ENCODE measurements at regions not wholly inside any gene's neighbourhood (a gene's known extent, or its start where the extent isn't known, plus 50 kb on each side); places are given as distances from the start of the nearest gene placed in this dataset.

- Histone ChIP-seq H3K27me3 (no peaks in the 10 kb centered on the region), H3K36me3 (no peaks in the 10 kb centered on the region), H3K4me1 (no peaks in the 10 kb centered on the region), H3K9me3 (no peaks in the 10 kb centered on the region), H3K4me3 (no peak overlapping the region), H3K27ac (no peak overlapping the region)
- DNase-seq (ENCODE audit: low spot score in 2 of 2), result no peak
- intact Hi-C loops (cut with DNase I; ENCODE audit: low total_unique reads), result no loop called here
- no peak for TF ChIP-seq CTCF (IDR thresholded peaks at IDR 0.05)
- TF ChIP-seq POLR2A (IDR thresholded peaks at IDR 0.05), result no peak
- no peak for TF ChIP-seq POLR2AphosphoS5 (IDR thresholded peaks at IDR 0.05)
Observed at GRCh38 chr18:57273194-57273593, 79.2 kb upstream of the ST8SIA3 start.

- no peak for TF ChIP-seq POLR2A (IDR thresholded peaks at IDR 0.05)
- Histone ChIP-seq H3K27ac (no peak overlapping the region), H3K36me3 (no peaks in the 10 kb centered on the region), H3K27me3 (no peaks in the 10 kb centered on the region), H3K4me3 (no peak overlapping the region), H3K9me3 (no peaks in the 10 kb centered on the region), H3K4me1 (no peaks in the 10 kb centered on the region)
- no peak for DNase-seq (ENCODE audit: low spot score in 2 of 2)
- intact Hi-C loops (cut with DNase I; ENCODE audit: low total_unique reads), result no loop called here
Observed at GRCh38 chr18:57275111-57275510, 77.2 kb upstream of the ST8SIA3 start.

- Histone ChIP-seq H3K27ac (no peak overlapping the region), H3K9me3 (no peaks in the 10 kb centered on the region), H3K4me1 (no peaks in the 10 kb centered on the region), H3K4me3 (no peak overlapping the region), H3K36me3 (no peaks in the 10 kb centered on the region), H3K27me3 (no peaks in the 10 kb centered on the region)
- intact Hi-C loops (cut with DNase I; ENCODE audit: low total_unique reads), result no loop called here
- DNase-seq (ENCODE audit: low spot score in 2 of 2), result no peak
- no peak for TF ChIP-seq CTCF (IDR thresholded peaks at IDR 0.05)
- no peak for TF ChIP-seq POLR2AphosphoS5 (IDR thresholded peaks at IDR 0.05)
- no peak for TF ChIP-seq POLR2A (IDR thresholded peaks at IDR 0.05)
Observed at GRCh38 chr18:57276829-57277228, 75.5 kb upstream of the ST8SIA3 start.

GRCh38 chr18:57278933-57279332 lies 73.4 kb upstream of the ST8SIA3 start:
- Histone ChIP-seq H3K36me3 (no peaks in the 10 kb centered on the region), H3K27ac (no peak overlapping the region), H3K4me1 (no peaks in the 10 kb centered on the region), H3K27me3 (no peaks in the 10 kb centered on the region), H3K9me3 (no peaks in the 10 kb centered on the region), H3K4me3 (no peak overlapping the region)
- intact Hi-C loops (cut with DNase I; ENCODE audit: low total_unique reads), result no loop called here
- no peak for TF ChIP-seq CTCF (IDR thresholded peaks at IDR 0.05)
- TF ChIP-seq POLR2AphosphoS5 (IDR thresholded peaks at IDR 0.05), result no peak
- no peak for TF ChIP-seq POLR2A (IDR thresholded peaks at IDR 0.05)
- DNase-seq (ENCODE audit: low spot score in 2 of 2), result no peak

- no peaks in the 10 kb centered on the region for H3K36me3 ChIP-seq
- H3K27me3 ChIP-seq, result no peaks in the 10 kb centered on the region
- no peaks in the 10 kb centered on the region for H3K4me1 ChIP-seq
- no peak for DNase-seq (ENCODE audit: low spot score in 2 of 2)
- no peak overlapping the region for H3K4me3 ChIP-seq
- intact Hi-C loops (cut with DNase I; ENCODE audit: low total_unique reads), result no loop called here
- H3K27ac ChIP-seq, result no peak overlapping the region
- TF ChIP-seq POLR2A (IDR thresholded peaks at IDR 0.05) (no peak), CTCF (IDR thresholded peaks at IDR 0.05) (no peak), POLR2AphosphoS5 (IDR thresholded peaks at IDR 0.05) (no peak)
- no peaks in the 10 kb centered on the region for H3K9me3 ChIP-seq
Observed at GRCh38 chr18:57281519-57281918, 70.8 kb upstream of the ST8SIA3 start.

GRCh38 chr18:57286949-57287348 lies 65.4 kb upstream of the ST8SIA3 start:
- TF ChIP-seq CTCF (IDR thresholded peaks at IDR 0.05) (no peak), POLR2A (IDR thresholded peaks at IDR 0.05) (no peak), POLR2AphosphoS5 (IDR thresholded peaks at IDR 0.05) (no peak)
- H3K27me3 ChIP-seq, result peaks cover 0 to 5% of the 10 kb centered on the region in 2 donors
- H3K4me3 ChIP-seq, result no peak overlapping the region
- DNase-seq (ENCODE audit: low spot score in 2 of 2), result no peak
- no peak overlapping the region for H3K27ac ChIP-seq
- intact Hi-C loops (cut with DNase I; ENCODE audit: low total_unique reads), result no loop called here
- H3K36me3 ChIP-seq, result no peaks in the 10 kb centered on the region
- no peaks in the 10 kb centered on the region for H3K9me3 ChIP-seq
- no peaks in the 10 kb centered on the region for H3K4me1 ChIP-seq
